NCI-H345 treated with DMSO at 0.1 percent for 48 hours (cell line): ENCODE measurements at regions not wholly inside any gene's neighbourhood (a gene's known extent, or its start where the extent isn't known, plus 50 kb on each side); places are given as distances from the start of the nearest gene placed in this dataset.
A peak's percentile ranks its signal among the peaks of the same experiment; 100 is the strongest.
"Not testable (repeated sequence)": the region's sequence is repeated elsewhere in the genome, so short reads cannot be mapped to it uniquely, and the experiment has no call there.

Experiments used
- DNase-seq: peaks from one replicate; lab custom pipeline; 2025; ENCODE audit not compliant: unreplicated experiment; lab: John Stamatoyannopoulos, UW

DNA sequence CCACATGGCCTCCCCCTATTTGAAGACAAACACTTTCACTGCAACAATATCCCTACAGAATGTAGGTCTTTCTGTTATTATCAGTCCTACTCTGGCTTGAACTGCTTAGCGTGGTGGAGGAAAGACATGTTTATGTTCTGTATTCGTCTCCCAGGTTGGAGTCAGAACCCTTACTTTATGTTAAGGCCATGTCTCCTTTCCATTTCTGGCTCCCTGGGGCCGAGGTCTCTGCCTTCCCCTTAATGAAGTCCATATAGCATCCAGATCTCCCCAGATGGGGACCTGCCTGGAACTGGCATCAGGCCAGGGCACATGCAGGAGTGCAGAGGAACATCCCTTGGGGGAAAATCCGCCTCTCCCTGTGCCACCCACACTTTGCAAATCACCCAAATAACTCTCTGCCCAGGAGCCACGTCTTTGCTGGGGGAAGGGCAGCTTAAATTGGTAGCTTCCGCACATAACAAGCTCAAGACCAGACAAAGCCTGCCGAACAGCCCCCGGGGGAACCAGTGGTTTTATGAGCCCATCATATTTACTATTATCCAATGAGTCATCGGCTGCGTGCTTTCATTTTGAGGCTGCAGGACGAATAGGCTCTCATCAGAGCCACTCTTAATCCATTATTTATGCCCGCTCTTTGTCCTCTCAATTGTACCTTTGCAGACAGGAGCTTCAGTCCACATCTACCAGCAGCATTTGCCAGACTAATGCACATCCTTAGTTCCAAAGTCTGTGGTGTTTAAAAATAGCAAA is 237.0 kb downstream of the UACA start:
- DNase-seq, result peak; percentile 89

DNA sequence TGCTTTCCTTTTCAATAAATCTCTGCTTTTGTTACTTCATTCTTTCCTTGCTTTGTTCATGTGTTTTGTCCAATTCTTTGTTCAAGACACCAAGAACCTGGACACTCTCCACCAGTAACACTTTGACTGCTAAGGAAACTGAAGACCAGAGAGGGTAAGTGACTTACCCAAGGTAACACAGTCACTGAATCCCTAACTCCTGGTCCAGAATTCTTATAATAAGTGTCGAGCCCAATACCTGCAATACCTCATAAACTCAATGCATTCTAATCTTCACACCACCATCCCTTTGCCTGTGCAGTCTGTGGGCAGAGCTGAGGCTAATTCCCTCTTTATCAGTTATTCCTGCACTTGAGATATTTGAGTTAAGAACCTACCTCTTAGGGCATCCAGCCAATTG is 237.8 kb downstream of the UACA start:
- no peak for DNase-seq

DNA sequence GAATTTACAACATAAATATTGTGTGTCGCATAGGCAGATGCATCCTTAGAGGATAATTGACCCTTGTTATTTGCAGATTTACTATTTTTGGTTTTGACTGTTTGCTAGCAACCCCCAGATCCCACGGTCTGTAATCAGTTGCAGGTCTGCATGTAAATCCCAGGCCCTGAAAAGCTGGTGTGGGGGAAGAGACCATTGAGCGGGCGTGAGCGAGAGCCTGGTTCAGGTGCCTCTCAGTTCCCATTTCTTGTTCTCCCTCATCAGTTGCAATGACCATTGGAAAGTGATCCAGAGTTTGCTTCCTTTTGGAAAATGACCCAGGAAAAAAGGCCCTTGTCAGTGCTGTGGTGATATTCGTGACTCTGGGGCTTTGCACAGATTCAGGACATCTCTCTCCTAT is 238.9 kb downstream of the UACA start:
- DNase-seq, result no peak

DNA sequence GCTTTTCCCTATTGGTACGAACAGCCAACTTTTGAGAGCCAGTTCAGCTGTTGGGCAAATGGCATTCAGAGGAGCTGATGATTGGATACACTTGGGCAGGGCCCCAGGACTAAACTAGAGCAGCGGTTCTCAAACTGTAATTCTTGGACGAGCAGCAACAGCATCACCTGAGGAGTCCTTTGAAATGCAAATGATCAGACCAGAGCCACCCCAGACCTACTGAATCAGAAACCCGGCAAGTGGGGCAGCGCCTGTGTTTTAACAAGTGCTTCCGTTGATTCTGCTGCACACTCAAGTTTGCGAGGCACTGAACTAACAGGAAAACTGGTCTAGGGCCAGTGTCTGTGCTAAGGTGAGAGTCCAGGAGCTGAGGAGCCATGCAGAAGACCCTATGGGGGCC is 239.7 kb downstream of the UACA start:
- DNase-seq, result no peak

DNA sequence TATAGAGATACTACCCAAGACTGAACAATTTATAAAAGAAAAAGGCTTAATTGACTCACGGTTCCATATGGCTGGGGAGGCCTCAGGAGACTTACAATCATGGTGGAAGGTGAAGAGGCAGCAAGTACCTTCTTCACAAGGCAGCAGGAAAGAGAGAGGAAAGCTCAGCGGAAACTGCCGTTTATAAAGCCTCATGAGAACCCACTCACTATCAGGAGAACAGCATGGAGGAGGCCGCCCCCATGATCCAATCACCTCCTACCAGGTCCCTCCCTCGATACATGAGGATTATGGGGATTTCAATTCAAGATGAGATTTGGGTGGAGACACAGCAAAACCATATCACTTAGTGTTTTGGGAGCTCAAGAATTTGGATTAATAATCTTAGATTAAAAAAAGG is 240.2 kb downstream of the UACA start:
- no peak for DNase-seq

DNA sequence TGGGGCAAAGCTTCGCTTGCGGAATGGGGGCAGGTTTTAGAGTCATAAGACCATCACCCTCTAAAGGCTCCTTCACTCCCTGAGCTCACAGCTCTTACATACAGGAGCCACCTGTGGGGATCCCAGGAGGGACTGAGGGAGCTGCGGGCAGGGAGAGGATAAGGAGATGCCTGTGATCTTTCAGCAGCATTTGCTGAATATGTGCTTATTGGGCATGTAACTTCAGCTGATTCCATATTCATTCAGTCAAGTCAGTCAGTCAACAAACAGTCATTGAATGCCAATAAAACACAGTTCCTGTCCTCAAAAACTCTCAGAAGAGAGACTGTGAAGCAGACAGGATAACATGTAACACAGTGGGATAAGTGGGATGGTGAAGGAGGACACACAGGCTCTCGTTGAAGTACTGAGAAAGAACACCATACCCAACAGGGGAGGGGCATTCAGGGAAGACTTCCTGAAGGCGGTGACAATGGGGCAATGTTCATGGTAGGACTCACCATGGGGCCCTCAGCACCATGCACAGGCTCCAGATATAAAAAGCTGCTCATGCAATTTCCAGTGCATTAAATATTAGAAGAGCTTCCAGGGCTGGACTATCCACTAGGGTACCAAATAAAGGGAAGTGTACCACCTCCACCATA is 240.9 kb downstream of the UACA start:
- no peak for DNase-seq

DNA sequence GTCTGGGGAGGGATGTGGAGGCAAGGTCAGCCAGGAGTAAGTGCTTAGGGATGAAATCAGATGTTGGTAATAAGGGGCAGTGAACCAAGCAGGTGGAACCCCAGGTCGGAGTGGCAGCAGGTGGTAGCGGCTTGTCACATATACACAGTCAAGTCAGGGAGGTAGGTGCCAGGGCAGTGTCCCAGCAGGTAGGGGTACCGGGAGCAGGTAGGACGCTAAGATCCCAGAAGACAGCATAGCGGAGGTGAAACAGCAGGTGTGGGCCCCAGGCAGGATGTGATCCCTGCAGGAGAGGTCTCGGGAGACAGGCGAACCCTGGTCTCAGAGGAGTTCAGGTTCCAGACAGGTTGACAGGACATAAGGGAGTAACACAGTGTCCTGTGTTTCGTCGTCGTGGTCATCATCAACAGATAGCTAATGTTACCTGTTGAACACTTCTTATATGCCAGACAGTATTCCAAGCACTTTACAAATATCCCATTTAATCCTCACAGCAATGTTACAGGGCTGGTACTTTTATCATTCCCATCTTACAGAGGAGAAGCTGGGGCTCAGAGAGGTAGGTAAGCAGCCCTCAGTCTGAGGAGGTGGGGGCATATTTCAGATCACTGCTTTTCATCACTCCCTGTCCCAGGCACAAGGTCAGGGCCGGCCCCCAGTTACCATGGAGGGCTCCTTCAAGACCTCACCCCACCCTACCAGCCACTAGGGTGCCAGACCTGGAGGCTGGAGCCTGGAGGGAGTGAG is 241.6 kb downstream of the UACA start:
- no peak for DNase-seq

DNA sequence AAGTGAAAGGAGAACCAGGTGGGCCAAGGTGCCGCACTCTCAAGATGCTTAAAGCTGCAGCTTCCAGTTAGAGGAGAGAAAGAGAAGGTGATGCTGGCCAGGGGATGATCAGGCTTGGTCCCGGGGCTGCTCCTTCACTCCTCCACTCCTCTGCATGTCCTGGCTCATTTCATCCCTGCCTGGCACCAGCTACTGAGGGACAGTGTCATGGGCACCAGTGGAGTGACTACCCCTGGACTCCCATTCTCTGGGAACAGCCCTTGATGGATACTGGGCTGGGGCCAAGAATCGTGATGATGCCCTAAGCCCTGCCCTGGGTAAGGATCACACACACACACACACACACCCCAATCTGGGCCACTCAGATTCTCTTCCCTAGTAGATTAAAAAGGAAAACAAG is 243.7 kb downstream of the UACA start:
- DNase-seq, result no peak

DNA sequence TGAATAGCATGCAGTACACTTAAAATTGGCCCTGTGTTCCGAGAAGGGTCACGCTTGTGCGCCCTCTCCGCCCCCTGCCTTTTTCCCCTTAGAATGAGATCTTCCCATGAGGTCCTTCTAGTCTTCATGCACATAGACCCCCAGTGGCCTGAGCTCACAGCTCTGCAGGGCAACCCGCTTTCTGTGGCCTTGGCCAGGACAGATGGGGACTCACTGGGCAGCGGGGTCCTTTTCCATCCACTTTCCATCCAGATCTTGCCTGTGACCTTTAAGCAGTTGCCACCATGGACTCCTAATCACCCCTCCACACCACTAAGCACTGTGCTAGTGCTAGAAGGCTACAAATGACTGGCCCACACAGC is 244.4 kb downstream of the UACA start:
- DNase-seq, result no peak

DNA sequence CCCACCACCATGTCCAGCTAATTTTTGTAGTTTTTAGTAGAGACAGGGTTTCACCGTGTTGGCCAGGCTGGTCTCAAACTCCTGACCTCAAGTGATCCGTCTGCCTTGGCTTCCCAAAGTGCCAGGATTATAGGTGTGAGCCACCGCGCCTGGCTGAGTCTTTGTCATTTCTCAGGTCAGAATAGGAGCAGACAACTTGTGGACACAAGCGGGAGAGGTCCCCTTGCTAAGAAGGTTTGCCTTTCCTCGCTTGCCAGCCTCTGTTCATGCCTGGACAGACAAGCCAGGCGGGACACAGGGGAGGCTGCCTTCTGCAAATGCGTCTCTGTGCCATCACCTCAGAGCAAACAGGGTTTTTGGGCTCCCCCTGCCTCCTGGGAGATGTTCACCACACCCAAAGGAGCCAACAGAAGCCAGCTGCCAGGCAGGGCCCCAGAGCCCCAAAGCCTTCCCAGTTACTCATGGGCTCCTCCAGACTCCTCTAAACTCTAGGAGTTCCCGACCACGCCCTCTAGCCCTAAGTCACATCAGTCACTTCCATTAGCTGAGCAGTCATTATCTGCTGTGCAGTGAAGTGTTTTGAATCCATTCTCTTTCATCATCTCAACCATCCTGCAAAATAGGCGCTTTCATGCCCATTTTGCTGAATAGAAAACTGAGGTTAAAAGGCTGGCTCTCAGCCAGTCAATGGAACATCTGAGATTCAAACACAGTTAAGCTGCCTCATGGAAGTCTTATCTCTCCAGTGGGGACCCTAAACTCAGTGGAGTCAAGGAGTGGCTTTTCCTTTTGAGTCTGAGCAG is 245.0 kb downstream of the UACA start:
- DNase-seq, result no peak

DNA sequence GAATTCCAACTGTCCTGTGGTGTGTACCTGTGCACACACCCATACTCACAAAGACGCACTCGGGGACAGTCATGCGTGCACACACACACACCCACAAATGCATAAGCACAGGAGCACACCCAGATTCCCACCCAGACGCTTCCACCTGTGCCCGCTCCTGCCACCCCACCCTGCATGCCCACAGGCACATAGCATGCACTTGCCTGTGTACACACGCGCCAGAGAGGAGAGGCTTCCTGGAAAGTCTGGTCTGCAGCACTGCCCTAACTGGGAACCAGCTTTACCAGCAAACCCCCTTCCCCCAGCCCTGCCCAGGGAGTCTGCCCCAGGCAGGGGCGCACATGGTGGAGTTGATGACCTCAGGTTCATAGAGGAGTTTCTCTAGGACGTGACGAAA is 246.2 kb downstream of the UACA start:
- no peak for DNase-seq

DNA sequence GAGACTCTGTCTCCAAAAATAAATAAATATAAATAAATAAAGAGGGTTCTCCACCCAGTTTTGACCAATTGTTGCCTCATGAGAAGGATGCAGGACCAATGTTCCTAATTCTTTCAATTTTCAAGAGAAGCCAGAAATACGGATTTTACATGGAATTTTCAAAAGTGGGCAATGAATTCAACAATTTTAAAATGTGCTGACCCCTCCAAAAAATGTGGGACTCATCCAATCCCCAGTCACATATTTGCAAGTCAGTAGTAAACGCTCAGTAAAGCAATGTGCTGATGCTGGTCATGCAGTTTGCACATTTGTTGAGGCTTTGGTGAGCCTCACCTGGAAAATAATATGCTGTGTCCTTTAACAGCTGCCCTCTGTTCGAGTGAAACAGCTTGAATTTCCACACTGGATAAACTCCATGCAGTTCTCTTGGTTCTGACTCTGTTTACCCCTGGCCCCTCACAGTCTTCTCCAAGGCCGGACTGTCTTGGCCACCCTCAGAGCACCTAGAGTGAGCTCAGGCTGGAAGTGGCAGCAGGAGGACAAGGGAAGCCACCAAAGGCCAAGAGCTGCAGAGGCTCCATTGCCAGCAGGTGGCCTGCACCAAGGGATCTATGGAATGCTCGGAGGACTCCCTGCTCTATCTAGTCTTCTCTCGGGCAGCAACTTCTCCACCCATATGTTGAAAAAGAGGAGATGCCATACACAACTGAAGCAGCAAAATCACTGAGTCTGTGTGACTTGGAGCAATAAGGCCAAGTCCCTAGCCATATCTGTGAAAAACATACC is 246.8 kb downstream of the UACA start:
- no peak for DNase-seq

DNA sequence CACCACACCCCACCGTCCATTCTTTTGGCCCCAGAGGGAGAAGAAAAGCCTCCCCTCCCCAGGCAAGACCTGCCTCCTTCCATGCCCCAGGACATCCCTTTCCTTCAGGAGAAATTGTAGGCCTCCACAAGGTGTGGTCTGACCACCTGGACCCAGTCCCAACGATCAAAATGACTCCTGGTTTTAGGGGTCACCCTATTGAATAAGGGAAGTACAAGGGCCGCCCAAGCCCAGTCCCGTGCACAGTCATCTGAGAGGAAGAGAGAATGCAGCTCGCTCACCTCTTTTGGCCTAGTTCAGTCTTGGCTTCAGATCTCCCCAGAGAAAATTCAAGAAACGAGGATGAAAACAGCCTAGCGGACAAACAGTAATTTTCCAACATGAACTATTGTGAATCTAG is 249.1 kb downstream of the UACA start:
- DNase-seq, result no peak

DNA sequence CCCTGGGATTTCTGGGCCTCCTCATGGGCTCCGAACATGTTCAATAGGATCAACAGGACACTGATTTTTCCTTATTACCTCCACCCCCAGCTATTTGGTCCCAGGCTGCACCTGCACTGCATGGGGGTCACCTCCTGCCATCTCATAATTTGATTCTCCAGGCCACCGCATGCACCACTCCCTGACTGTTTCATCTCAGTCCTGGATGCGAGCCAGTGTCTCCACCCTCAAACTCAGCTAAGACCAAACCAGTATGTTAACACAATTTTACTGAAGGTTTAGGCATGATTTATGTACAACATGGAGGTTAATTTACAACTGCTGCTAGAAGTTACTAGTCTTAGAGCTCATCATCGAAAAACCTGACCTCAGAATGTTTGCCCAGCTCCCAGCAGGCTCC is 249.5 kb downstream of the UACA start:
- DNase-seq, result no peak

DNA sequence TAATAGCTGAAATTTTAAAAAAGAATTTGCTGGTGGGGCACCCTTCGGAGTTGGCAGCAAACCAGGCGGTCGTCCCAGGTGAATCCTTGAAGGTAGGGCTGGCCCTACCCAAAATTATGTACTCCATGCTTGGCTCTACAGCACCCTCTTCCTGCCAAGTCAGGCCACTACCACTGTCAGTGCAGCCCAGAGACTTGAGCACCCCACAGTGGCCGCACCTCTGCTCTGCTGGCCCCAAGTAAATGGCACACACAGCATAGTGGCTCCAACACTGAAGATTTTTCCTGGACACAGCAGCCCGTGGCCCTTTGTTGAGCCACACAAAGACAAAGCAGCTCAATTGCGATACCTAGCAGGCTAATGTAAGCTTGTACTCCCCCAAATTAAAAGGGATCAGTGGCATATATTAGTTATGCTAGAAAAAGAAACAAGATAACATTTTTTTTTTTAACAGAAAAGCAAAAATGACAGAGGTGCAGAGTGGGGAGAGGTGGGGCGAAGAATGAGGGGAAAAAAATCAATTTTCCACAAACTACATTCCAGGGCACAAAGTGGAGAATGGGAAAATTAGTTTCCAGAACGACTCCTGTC is 250.5 kb downstream of the UACA start:
- no peak for DNase-seq

DNA sequence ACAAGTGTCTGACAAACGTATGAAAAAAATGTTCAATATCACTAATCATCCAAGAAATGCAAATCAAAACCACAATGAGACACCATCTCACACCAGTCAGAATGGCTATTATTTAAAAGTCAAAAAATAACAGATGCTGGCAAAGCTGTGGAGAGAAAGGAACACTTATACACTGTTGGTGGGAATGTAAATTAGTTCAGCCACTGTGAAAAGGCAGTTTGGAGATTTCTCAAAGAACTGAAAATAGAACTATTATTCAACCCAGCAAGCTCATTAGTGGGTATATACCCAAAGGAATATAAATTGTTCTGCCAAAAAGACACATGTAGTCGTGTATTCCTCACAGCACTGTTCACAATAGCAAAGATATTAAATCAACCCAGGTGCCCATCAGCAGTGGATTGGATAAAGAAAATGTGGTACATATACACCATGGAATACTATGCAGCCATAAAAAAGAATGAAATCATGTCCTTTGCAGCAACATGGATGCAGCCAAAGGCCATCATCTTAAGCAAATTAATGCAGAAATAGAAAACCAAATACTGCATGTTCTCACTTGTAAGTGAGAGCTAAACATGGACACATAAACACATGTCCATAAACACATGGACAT is 251.3 kb downstream of the UACA start:
- not testable (repeated sequence) for DNase-seq

DNA sequence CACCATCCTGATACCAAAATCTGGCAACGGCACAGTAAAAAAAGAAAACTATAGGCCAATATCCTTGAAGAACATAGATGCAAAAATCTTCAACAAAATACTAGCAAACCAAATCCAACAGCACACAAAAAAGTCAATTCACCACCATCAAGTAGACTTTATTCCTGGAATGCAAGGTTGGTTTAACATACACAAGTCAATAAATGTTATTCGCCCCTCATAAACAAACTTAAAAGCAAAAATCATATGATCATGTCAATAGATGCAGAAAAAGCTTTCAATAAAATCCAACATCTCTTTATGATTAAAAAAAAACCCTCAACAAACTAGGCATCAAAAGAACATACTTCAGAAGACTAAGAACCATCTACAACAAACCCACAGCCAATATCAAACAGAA is 252.9 kb downstream of the UACA start:
- no peak for DNase-seq

DNA sequence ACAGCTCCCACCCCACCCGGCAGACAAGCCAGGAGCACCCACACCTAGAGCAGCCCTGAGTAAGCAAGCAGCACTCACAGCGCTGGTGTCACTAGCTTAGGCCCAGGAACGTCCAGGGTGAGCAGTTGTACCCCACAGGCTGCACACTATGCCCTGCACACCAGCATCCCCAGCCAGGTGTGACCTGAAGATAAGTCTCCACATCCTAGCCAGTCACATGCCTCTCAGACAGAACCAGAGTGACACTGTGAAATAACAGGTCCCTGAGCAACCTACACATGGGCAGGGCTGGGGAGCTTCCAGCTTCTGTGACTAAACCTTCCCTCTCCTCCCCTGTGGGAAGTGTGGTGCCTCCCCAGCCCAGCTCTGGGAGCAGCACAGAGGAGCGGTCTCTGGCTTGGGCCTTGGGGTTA is 253.6 kb downstream of the UACA start:
- no peak for DNase-seq

DNA sequence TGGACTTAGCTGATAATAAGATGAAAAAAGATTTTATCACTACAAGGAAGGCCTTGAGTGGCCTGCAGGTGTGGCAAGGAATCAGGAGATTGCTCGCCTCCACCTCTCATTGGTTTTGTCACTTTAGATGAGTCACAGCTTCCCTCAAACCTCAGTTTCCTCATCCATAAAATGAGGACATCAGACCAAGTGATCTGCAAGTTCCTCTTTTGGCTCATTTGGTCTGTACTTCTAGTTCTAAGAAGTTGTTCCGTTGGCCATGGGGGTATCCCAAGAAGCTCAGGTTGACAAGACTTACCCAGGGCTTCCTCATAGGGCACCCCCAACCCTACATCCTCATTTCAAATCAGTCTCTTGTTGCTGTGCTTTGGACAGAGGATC is 254.1 kb downstream of the UACA start:
- no peak for DNase-seq
